DMS79 (cell line): ENCODE measurements at regions not wholly inside any gene's neighbourhood (a gene's known extent, or its start where the extent isn't known, plus 50 kb on each side); places are given as distances from the start of the nearest gene placed in this dataset.
"Not testable (repeated sequence)": the region's sequence is repeated elsewhere in the genome, so short reads cannot be mapped to it uniquely, and the experiment has no call there.

Experiments
- DNase-seq: peaks from one replicate; lab custom pipeline; 2025; lab: John Stamatoyannopoulos, UW

DNA sequence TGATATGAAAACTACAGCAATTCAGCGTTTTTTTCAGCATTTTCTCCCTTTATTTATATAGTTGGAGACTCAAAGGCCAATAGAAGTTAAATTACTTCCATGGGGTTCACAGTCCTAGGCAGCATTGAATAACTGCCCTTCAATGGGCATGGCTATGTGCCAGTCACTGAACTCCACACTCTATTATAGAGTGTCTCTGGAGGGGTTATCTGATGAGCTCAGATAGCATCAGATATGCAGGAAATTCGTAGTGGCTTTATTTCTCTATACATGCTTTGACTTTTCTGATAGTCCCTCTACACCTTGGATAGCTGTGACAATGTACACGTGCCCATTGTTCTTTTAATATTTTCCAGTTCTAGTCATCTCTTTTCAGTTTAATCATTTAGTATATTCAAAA, 396.9 kb upstream of the CBLB start:
- DNase-seq, result no peak

DNA sequence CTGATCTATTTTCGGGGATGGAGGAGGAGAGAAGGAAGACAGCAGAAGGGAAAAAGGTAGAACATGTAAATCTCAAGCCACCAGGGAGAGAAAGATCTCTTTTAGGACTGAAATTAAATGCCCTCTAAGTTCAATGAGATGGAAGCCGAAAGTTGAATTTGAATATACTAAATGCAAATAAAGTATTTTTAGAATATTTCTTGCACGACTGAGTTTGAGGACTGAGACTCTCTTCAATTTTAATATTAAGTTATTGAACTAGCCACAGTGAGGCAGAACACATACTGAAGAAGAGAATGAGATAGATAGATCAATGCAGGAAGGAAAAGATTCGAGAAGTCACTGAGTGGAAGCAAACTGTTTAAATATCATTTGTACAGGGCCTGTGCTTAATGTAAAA, 399.9 kb upstream of the CBLB start:
- DNase-seq, result no peak

DNA sequence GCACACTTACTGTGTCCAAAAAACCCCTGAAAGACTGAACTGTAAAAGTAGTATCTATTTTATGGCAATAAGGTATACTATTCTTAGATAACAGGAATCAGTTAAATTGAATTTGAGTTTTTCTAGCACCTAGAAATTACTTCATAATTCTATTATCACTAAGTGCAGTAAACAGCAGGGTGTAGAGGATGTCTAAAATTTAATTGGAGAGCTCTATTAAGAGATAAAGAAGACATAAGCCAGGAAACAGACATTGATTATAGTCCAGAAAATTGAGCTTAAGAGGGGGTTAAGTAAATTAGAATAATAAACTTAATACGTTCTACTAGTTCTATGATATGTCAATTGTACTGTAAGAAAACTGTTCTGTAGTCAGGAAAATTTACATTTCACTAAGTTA, 403.5 kb upstream of the CBLB start:
- no peak for DNase-seq

DNA sequence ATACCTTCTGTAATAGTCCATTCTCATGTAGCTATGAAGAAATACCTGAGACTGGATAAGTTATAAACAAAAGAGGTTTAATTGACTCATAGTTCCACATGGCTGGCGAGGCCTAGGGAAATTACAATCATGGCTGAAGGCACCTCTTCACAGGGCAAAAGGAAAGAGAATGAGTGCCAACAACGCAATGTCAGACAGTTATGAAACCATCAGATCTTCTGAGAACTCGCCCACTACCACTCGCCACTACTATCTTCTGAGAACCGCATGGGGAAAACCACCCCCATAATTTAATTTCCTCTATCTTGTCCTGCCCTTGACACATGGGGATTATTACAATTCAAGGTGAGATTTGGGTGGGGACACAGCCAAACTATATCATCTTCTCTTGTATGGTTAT, 406.8 kb upstream of the CBLB start:
- DNase-seq, result no peak

DNA sequence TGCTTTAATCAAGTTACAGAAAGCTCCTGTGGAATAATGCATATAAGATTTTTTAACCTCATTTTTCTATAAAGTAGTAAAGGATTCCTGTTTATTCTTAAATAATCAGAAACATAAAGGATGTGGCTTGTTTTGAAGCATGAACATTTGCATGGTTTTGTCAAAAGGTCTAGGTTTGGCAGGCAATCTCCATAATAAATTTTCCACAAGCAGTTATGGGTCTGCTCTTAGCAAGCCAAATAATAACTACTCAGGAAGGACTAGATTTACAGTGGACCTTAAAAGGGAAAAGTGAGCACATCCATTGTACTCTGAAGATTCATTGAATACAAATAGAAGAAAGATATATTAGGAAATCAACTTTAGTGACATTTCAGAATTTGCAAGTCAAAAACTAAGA, 407.3 kb upstream of the CBLB start:
- DNase-seq, result no peak

DNA sequence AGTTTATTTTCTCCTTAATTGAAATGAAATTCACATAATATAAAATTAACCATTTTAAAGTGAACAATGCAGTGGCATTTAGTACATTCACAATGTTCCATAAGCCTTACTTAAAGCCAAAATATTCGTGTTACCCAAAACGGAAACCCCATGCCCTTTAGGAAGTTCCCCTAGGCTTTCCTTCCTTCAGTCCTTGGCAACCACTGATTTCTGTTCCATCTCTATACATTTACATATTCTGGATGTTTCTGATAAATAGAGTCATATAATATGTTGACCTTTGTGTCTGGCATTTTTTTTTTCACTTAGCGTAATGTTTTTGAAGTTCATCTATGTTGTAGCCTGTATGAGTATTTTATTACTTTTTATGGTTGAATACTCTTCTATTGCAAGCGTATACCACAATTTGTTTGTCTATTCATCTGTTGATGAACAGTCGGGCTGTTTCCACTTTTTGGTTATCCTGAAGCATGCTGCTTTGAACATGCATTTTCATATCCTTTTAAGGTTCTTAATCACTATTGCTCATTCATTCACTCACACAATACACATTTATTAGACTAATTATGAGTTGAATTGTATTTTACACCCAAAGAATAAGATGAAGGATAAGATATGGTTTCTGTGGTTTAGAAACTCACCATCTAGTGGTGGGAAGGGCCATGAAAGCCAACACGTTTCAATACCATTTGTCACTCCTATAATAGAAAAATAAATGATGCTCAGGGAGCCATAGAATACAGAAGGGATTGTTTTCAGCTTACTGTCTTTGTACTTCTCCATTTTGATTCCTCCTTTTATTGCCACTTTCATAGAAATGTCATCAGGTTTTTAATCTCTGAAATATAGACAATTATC, 408.2 kb upstream of the CBLB start:
- DNase-seq, result no peak

DNA sequence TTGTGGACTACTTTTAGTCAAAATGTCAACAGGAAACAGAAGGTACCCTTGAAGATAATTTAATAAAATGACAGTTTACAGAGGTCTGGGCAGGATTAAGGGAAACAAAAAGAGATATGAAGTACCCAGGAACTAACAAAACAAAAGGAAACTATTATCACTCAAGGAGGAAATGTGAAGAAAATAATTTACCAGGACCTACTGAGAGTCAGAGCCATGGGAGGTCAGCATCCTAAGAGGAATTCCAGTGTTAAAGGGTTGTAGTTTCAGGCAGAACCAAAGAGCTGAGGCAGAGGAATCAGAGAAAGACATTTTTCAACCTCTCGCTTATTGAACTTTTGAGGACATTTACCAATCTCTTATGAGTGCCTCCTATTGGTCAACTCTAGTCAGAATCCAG, 408.9 kb upstream of the CBLB start:
- DNase-seq, result no peak

DNA sequence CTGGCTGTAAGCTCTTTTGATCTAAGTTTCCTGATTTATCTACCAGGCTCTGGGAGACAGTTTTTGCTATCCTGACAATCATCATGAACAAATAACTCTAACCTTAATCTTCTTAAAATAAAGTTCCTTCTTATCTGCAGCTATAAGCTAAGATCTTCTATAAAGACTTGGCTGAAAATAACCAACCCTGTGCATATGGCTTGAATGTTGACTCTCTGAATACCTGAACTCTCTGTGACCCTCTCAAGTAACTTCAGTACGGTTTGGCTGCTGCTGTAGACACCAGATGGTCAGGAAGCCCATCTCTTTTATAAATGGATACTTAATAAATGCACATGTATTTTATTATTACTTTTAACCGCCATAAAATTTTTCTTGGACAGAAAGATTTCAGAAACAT, 412.4 kb upstream of the CBLB start:
- DNase-seq, result no peak

DNA sequence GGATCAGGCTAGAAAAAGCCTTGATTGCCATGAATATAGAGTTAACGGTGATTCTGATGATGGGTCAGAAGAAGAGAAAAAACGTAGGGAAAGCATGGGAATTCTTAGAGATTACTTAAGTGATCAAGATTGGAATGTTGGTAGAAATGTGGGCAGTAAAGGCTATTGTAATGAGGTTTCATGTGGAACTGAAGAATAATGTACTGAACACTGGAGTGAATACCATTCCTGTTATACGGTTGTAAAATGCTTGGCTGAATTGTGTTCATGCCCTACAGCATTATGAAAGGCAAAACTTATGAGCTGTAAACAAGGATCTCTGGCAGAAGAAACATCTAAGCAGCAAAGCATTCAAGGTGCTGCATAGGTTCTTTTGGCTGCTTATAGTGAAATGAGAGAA, 414.1 kb upstream of the CBLB start:
- no peak for DNase-seq

DNA sequence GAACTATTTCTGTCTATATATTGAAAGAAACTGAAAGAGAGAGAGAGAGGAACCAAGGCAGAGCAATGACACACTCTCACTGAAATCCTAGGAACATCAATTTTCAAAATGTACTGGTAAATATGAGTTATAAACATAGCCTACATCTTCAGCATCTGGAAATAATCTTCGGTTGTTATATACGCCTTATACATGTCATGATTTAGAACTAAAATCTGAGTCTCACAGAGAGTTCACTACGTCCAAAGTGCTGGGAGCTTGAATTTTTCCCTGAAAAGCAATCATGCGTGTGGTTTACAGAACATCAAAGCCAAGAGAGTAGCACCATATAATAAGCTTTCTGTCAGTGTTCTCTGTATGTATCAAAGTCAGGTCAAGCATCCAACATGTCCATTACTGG, 420.0 kb upstream of the CBLB start:
- no peak for DNase-seq

DNA sequence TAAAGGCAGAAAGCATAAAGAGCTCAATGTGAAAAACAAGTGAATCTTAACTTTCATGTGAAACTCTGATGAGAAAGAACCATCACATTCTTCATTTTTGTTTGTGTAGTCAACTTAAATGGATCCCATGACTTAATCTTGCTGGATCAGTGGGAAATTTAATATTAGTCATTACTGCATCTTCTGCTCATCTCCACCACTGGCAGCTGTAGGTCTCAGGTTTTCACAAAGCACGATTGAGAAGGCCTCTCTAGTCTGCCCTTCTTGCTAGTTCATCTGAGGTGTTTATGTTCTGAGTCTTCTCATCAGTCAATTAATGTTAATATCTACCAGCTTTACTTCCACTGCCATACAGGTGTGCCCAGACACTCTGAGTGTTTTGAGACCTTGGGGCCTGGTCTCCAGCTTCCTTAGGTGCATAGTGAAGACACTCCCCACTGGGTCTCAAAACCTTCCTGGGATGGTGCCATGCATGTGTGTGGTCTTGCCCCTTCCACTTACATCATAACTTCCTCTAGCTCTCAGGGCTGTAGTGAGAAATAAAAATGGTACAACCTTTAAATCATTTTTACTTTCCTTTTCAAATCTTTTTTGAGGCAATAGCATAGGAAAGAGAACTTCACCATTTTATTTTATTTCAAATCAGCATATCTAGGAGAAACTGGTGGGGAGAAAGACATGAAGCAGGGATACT, 421.6 kb upstream of the CBLB start:
- no peak for DNase-seq

DNA sequence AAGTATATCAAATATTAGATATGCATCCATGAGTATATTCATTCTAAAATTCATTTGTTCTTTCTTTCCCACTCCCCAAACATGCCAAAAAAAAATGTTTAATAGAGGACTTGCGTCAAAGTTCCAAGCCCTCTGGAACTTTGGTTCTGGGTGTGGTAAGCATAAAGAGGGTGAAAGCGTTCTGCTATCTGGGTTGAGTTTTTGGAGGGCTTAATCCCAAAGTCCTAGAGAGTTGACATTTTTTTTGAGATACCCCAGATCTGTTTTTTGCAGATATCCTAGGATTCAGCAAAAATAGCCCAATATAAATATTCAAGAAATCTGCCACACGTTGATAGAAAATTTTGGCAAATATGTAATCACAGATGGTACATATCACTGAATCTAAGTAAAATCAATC, 424.3 kb upstream of the CBLB start:
- DNase-seq, result no peak

DNA sequence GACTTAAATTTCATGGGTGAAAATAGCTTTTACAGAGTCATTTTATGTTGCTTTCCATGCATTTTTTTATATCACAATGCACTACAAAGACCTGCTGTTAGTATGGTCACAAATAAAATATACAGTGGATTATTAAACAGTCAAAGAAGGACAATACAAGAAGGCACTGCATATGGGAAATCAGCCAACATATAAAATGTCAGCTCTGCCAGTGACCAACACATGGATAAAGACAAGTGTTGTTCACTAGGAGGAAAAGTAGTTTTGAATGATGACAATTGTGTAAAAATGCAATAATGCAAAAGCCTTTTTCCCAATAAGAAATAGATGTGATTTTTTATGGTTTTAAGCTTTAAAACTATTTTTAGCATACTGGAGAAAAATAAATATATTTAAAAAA, 425.3 kb upstream of the CBLB start:
- no peak for DNase-seq

DNA sequence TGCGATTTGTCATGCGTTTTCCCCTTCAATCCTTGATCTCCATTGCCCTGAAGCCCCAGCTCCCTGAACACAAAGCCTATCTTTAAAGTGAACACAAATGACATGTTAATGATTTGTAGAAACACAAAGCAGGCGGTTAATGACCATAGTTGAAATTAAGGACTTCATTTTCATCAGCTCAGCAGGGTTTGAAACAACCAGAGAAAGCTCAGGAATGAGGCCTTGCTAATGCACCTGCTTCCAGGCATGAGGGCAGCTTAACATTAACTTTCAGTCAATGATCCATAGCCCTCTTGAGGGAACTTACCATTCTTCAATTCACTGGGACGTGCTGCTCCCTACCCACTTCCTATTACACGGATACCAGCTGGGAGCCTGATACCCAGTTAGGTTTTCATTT, 427.2 kb upstream of the CBLB start:
- no peak for DNase-seq

DNA sequence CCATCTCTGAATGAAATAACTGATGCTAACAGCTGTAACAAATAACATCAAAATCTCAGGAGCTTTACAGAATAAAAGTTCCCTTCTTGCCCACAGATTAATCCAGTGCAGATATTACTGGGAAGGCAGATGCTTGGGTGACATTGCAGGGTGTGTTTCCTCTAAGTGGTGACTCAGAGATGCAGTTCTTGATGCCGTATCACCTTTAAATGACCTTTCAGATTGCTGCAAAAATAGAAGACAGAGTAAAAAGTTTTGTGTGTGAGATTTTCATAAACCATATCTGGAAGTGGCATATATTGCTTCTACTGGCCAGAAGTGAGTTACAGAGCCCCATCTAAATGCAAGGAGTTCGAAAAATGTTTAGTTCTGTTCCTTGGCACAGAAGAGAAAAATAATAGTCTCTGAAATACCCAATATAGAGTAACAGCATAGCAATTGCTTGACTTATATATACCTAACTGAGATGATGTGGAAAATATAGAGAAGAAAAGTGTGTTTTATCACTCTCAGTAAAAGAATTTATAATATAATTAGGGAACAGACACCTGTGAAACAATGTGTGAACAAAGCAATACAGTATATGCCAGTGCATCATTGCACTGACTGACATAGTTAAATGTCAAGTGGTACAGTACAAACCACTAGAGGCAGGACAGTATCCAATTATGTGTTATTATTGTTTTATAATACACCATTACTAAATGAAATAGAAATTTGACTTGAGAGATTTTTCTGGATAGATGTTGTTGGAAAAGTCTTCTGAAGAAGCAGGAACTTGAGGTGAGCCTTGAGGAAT, 430.7 kb upstream of the CBLB start:
- no peak for DNase-seq

DNA sequence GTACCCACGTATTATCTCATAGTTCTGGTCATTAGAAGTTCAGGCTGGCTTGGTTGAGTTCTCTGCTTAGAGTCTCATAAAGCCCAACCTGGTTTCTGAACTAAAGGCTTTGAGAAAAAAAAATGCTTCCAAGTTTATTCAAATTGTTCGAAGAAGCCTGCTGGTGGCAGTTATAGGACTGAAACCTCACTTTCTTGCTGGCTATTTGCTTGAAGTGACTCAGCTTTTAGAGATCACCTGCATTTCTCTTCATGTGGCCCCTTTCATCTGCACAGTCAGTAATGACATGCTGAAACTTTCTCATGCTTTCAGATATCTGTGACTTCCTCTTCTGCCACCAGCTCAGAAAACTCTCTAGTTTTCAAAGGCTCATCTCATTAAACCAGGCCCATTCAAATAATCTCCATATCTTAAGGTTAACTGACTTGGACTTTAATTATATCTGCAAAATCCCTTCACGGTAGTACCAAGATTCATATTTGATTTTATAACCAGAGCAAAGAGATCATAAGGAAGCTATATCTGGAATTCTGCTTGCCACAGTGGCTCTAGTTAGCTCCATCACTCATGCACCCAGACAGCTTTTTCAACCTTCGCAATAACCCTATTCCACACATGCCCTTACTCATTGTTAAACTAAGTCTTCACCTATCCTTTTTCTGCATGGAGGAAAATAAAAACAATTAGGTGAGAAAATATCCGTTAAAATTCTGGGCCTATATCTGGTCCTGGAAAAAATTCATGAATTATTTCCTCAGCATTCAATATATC, 433.8 kb upstream of the CBLB start:
- no peak for DNase-seq

DNA sequence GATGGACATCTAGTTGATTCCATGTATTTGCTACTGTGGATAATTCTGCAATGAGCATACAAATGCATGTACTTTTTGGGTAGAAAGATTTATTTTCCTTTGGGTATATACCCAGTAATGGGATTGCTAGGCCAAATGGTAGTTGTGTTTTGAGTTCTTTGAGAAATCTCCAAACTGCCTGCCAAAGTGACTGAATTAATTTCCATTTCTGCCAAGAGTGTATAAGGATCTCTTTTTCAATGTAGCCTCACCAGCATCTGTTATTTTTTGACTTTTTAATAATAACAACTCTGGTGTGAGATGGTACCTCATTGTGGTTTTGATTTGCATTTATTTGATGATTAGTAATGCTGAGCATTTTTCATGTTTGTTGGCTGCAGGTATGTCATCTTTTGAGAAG, 435.0 kb upstream of the CBLB start:
- no peak for DNase-seq

DNA sequence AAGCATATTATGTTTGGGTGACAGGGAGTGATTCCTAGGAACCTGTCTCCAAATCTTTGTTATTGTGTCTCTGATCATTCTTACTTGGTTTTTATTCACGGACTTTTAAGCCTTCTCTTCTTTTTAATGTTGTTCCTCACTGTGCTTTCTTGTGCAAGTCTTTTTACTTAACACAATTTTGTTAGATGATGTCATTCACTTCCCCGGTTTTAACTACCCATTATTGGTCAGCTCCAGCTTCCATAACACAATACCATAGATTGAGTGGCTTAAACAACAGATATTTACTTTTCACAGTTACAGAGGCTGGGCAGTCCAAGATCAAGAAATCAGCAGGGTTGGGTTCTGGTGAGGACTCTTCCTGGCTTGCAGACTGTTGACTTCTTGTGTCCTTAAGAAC, 436.3 kb upstream of the CBLB start:
- no peak for DNase-seq

DNA sequence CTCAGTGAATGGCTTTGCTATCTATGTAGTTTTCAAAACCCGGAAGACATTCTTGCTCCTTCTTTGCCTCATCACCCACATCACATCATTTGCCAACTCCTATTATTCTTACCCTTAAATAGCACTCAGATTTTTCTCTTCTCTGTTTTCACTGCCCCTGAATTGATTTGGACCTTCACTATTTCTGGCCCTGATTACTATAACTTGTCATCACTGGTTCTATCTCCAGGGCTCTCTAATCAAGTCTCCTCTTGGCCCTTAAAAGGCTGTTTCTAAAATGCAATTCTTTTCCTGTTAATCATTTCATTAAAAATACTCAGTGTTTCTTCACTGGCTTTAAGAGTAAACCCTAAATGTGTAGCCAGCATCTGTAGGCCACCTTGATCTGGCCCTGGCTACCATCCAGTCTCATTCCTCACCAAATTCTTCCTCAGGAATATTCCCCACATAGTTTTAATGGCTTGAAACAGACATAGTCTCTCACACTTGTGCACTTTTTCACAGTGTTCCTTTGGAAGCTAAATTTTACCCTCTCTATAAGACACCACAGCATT, 437.1 kb upstream of the CBLB start:
- DNase-seq, result no peak

DNA sequence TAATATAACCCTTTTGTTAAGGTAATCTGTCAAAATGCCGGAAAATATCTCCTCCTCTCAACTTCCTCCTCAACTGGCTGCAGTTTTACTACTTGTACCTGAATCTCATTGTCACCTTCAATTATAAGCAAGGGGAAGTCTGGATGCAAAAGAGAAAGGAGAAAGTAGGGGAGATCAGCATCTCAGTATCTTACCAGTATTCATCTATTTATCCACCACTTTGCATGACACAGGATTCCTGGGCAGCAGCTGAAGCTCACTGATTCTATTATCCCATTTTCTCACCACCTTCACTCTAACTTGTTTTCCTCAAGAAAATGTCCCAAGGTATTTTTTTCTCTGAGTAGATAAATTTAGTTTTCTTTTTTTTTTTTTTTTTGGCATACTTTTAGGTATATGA, 440.5 kb upstream of the CBLB start:
- DNase-seq, result no peak

DNA sequence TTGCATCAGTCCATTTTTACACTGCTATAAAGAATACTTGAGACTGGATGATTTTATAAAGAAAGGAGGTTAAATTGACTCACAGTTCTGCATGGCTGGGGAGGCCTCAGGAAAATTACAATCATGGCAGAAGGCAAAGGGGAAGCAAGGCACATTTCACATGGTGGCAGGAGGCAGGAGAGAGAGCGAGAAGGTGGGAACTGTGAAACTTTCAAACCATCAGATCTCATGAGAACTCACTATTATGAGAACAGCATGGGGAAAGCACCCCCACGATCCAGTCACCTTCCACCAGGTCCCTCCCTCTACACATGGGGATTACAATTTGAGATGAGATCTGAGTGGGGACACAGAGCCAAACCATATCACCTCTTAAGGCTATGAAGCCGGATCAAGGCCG, 441.0 kb upstream of the CBLB start:
- DNase-seq, result not testable (repeated sequence)
